Rectal smooth muscle tissue (tissue), 1 donor: ENCODE measurements at regions not wholly inside any gene's neighbourhood (a gene's known extent, or its start where the extent isn't known, plus 50 kb on each side); places are given as distances from the start of the nearest gene placed in this dataset.
"Not testable (repeated sequence)": the region's sequence is repeated elsewhere in the genome, so short reads cannot be mapped to it uniquely, and the experiment has no call there.

Experiments
- H3K27ac ChIP-seq: one replicate; pipeline ENCODE4 v1.7.0; 2013; ENCODE audit warnings: low read depth, low read length, inconsistent platforms
- H3K27me3 ChIP-seq: one replicate; pipeline ENCODE4 v1.7.0; 2013; ENCODE audit warnings: low read length; ENCODE audit not compliant: control insufficient read depth, insufficient read depth
- H3K36me3 ChIP-seq: one replicate; pipeline ENCODE4 v1.7.0; 2013; ENCODE audit warnings: low read length; ENCODE audit not compliant: control insufficient read depth, insufficient read depth
- H3K4me1 ChIP-seq: one replicate; pipeline ENCODE4 v1.7.0; 2013; ENCODE audit warnings: low read length; ENCODE audit not compliant: control insufficient read depth, insufficient read depth
- H3K4me3 ChIP-seq: one replicate; pipeline ENCODE4 v1.7.0; 2013; ENCODE audit warnings: low read length
- H3K9ac ChIP-seq: one replicate; pipeline ENCODE4 v1.7.0; 2013; ENCODE audit warnings: low read length

GRCh38 chr21:35503671-35504070 is 454.6 kb upstream of the RUNX1 start:
- peak overlapping the region; percentile 36 for H3K27ac ChIP-seq
- no peaks in the 10 kb centered on the region for H3K36me3 ChIP-seq
- no peak overlapping the region for H3K4me3 ChIP-seq
- H3K27me3 ChIP-seq = no peaks in the 10 kb centered on the region
- no peak overlapping the region for H3K9ac ChIP-seq
- H3K4me1 ChIP-seq = peaks cover 7% of the 10 kb centered on the region

- Histone ChIP-seq H3K9ac (no peak overlapping the region), H3K4me1 (peaks cover 7% of the 10 kb centered on the region), H3K4me3 (no peak overlapping the region), H3K27me3 (no peaks in the 10 kb centered on the region), H3K27ac (no peak overlapping the region), H3K36me3 (no peaks in the 10 kb centered on the region)
These were observed 453.7 kb upstream of the RUNX1 start for GRCh38 chr21:35502821-35503220.

GRCh38 chr21:35497522-35497921 is 448.4 kb upstream of the RUNX1 start:
- not testable (repeated sequence) for H3K27ac ChIP-seq, H3K36me3 ChIP-seq, H3K4me3 ChIP-seq, H3K4me1 ChIP-seq, H3K9ac ChIP-seq, H3K27me3 ChIP-seq

- H3K27me3 ChIP-seq = no peaks in the 10 kb centered on the region
- H3K4me3 ChIP-seq = no peak overlapping the region
- no peaks in the 10 kb centered on the region for H3K36me3 ChIP-seq
- no peaks in the 10 kb centered on the region for H3K4me1 ChIP-seq
- H3K27ac ChIP-seq = no peak overlapping the region
- no peak overlapping the region for H3K9ac ChIP-seq
These were observed 443.0 kb upstream of the RUNX1 start for GRCh38 chr21:35491920-35492678.

- Histone ChIP-seq H3K27me3 (no peaks in the 10 kb centered on the region), H3K9ac (no peak overlapping the region), H3K36me3 (no peaks in the 10 kb centered on the region), H3K27ac (no peak overlapping the region), H3K4me1 (no peaks in the 10 kb centered on the region), H3K4me3 (no peak overlapping the region)
These were observed 442.0 kb upstream of the RUNX1 start for GRCh38 chr21:35491114-35491513.

- no peaks in the 10 kb centered on the region for H3K36me3 ChIP-seq
- H3K27me3 ChIP-seq = no peaks in the 10 kb centered on the region
- no peak overlapping the region for H3K9ac ChIP-seq
- no peak overlapping the region for H3K4me3 ChIP-seq
- no peak overlapping the region for H3K27ac ChIP-seq
- no peaks in the 10 kb centered on the region for H3K4me1 ChIP-seq
These were observed 440.4 kb upstream of the RUNX1 start for GRCh38 chr21:35489389-35489980.

- H3K27ac ChIP-seq = no peak overlapping the region
- H3K4me1 ChIP-seq = no peaks in the 10 kb centered on the region
- H3K27me3 ChIP-seq = no peaks in the 10 kb centered on the region
- H3K4me3 ChIP-seq = no peak overlapping the region
- H3K9ac ChIP-seq = no peak overlapping the region
- H3K36me3 ChIP-seq = no peaks in the 10 kb centered on the region
These were observed 439.8 kb upstream of the RUNX1 start for GRCh38 chr21:35488946-35489345.

GRCh38 chr21:35485364-35485763 is 436.3 kb upstream of the RUNX1 start:
- Histone ChIP-seq H3K4me3 (no peak overlapping the region), H3K27me3 (no peaks in the 10 kb centered on the region), H3K36me3 (no peaks in the 10 kb centered on the region), H3K9ac (no peak overlapping the region), H3K27ac (no peak overlapping the region), H3K4me1 (no peaks in the 10 kb centered on the region)

- Histone ChIP-seq H3K4me3 (no peak overlapping the region), H3K36me3 (no peaks in the 10 kb centered on the region), H3K27me3 (no peaks in the 10 kb centered on the region), H3K27ac (no peak overlapping the region), H3K4me1 (no peaks in the 10 kb centered on the region), H3K9ac (no peak overlapping the region)
These were observed 435.7 kb upstream of the RUNX1 start for GRCh38 chr21:35484851-35485250.

GRCh38 chr21:35484032-35484431 is 434.9 kb upstream of the RUNX1 start:
- H3K4me3 ChIP-seq = no peak overlapping the region
- no peak overlapping the region for H3K27ac ChIP-seq
- no peaks in the 10 kb centered on the region for H3K4me1 ChIP-seq
- H3K27me3 ChIP-seq = no peaks in the 10 kb centered on the region
- H3K36me3 ChIP-seq = no peaks in the 10 kb centered on the region
- H3K9ac ChIP-seq = no peak overlapping the region

- Histone ChIP-seq H3K4me3 (no peak overlapping the region), H3K36me3 (no peaks in the 10 kb centered on the region), H3K4me1 (no peaks in the 10 kb centered on the region), H3K27ac (no peak overlapping the region), H3K27me3 (no peaks in the 10 kb centered on the region), H3K9ac (no peak overlapping the region)
These were observed 434.0 kb upstream of the RUNX1 start for GRCh38 chr21:35482933-35483662.

- Histone ChIP-seq H3K4me3 (no peak overlapping the region), H3K36me3 (no peaks in the 10 kb centered on the region), H3K9ac (no peak overlapping the region), H3K27me3 (no peaks in the 10 kb centered on the region), H3K4me1 (no peaks in the 10 kb centered on the region), H3K27ac (no peak overlapping the region)
These were observed 433.0 kb upstream of the RUNX1 start for GRCh38 chr21:35482096-35482495.
